PC-9 (cell line): ENCODE measurements at regions not wholly inside any gene's neighbourhood (a gene's known extent, or its start where the extent isn't known, plus 50 kb on each side); places are given as distances from the start of the nearest gene placed in this dataset.

Experiments
- BruUV-seq: library from RNA; stranded (reverse); fragments of 400-500 nt; replicated peaks from 2 replicates; lab custom pipeline; 2021; lab: Mats Ljungman, UMichigan
- CTCF ChIA-PET: fragments of 300-600 bp; sonication (Branson Sonifier 250); formaldehyde crosslinking; loops from one replicate; lab custom pipeline; 2022; ENCODE audit warnings: antibody characterized with exemption; lab: Charles Lee
- POLR2A ChIA-PET: fragments of 300-600 bp; sonication (Branson Sonifier 250); formaldehyde crosslinking; loops from one replicate; lab custom pipeline; 2022; ENCODE audit warnings: antibody characterized with exemption; ENCODE audit not compliant: unreplicated experiment; lab: Charles Lee
- DNase-seq, 2 experiments: peaks; one replicate each; pipeline versions ENCODE4 v3.0.0 to v3.0.0-alpha.2; 2015 to 2022; ENCODE audit warnings: mixed read lengths in 1 of 2
- H2AFZ ChIP-seq: fragments of 200-600 bp; sonication (generic); 2 replicates; pipeline ENCODE4 v1.8.1; 2017; ENCODE audit warnings: antibody characterized with exemption
- H3F3A ChIP-seq: fragments of 200-600 bp; sonication (generic); 2 replicates; pipeline ENCODE4 v1.8.1; 2017; ENCODE audit warnings: antibody characterized with exemption, mild to moderate bottlenecking, low read depth; ENCODE audit not compliant: insufficient read depth
- H3K27ac ChIP-seq: fragments of 200-600 bp; sonication (generic); 2 replicates; pipeline ENCODE4 v1.6.1; 2016; ENCODE audit warnings: mixed run types
- H3K27me3 ChIP-seq: fragments of 200-600 bp; sonication (generic); 2 replicates; pipeline ENCODE4 v1.6.1; 2016; ENCODE audit warnings: low read depth, mixed run types; ENCODE audit not compliant: insufficient read depth
- H3K36me3 ChIP-seq: fragments of 200-600 bp; sonication (generic); 2 replicates; pipeline ENCODE4 v1.6.1; 2016; ENCODE audit warnings: low read depth, mixed run types
- H3K4me1 ChIP-seq: fragments of 200-600 bp; sonication (generic); replicated peaks from 2 replicates; pipeline ENCODE4 v1.6.1; 2016; ENCODE audit warnings: mixed run types; ENCODE audit not compliant: insufficient read depth
- H3K4me2 ChIP-seq: fragments of 200-600 bp; sonication (generic); 2 replicates; pipeline ENCODE4 v1.6.1; 2017; ENCODE audit warnings: mixed run types
- H3K4me3 ChIP-seq: fragments of 200-600 bp; sonication (generic); 2 replicates; pipeline ENCODE4 v1.6.1; 2016; ENCODE audit warnings: mixed run types
- H3K79me2 ChIP-seq: fragments of 200-600 bp; sonication (generic); 2 replicates; pipeline ENCODE4 v1.6.1; 2017; ENCODE audit warnings: low read depth, mixed run types
- H3K9me2 ChIP-seq: fragments of 200-600 bp; sonication (generic); 2 replicates; pipeline ENCODE4 v1.8.1; 2017; ENCODE audit warnings: mild to moderate bottlenecking; ENCODE audit not compliant: insufficient read depth
- H3K9me3 ChIP-seq: fragments of 200-600 bp; sonication (generic); 2 replicates; pipeline ENCODE4 v1.8.1; 2016; ENCODE audit warnings: low read depth; ENCODE audit not compliant: insufficient read depth
- H4K20me1 ChIP-seq: fragments of 200-600 bp; sonication (generic); 2 replicates; pipeline ENCODE4 v1.8.1; 2017; ENCODE audit not compliant: insufficient read depth
- EZH2 ChIP-seq: fragments of 200-600 bp; sonication (generic); IDR thresholded peaks from 2 replicates; pipeline ENCODE4 v1.8.0; 2017; ENCODE audit warnings: antibody characterized with exemption, low read depth
- intact Hi-C: fragments of 100-400 bp; cut with micrococcal nuclease; formaldehyde crosslinking; loops from one replicate; pipeline ENCODE4 v1.10.0; 2022; ENCODE audit not compliant: unreplicated experiment
- TF ChIP-seq, protein P1 (sequence below): fragments of 200-600 bp; sonication (generic); conservative IDR thresholded peaks from 2 replicates; pipeline ENCODE4 v1.6.1; 2017; ENCODE audit warnings: mixed run types, antibody characterized with exemption, mild to moderate bottlenecking, moderate library complexity

DNA sequence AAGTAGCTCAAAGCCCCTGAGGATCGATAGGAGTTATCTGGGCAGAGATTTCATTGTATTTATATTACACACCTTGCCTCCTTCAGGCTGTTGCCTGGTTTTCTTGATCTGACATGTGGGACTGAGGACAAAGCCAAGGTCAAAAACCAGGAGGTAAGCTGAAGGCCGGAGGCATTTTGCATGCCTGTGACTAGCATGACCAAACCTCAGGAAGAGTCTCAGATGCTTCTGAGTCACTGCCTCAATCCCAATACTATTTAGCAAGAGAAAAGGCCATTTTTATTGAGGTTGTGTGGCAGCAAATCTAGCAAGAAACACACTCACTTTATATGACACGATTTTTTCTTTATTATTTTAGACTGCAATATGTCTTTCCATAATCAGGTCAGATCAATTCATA is 968.1 kb downstream of the CDH11 start:
- Histone ChIP-seq H3K9me3 (no peaks in the 10 kb centered on the region), H3K36me3 (no peaks in the 10 kb centered on the region), H3K4me2 (no peak overlapping the region), H4K20me1 (no peaks in the 10 kb centered on the region), H3F3A (no peaks in the 10 kb centered on the region), H3K79me2 (no peaks in the 10 kb centered on the region), H3K4me1 (no peaks in the 10 kb centered on the region), H3K27me3 (no peaks in the 10 kb centered on the region), H2AFZ (no peak overlapping the region), H3K9me2 (no peaks in the 10 kb centered on the region), H3K27ac (no peak overlapping the region), H3K4me3 (no peak overlapping the region)
- intact Hi-C loops = no loop called here
- no peak for DNase-seq
- TF ChIP-seq, protein P1, sequence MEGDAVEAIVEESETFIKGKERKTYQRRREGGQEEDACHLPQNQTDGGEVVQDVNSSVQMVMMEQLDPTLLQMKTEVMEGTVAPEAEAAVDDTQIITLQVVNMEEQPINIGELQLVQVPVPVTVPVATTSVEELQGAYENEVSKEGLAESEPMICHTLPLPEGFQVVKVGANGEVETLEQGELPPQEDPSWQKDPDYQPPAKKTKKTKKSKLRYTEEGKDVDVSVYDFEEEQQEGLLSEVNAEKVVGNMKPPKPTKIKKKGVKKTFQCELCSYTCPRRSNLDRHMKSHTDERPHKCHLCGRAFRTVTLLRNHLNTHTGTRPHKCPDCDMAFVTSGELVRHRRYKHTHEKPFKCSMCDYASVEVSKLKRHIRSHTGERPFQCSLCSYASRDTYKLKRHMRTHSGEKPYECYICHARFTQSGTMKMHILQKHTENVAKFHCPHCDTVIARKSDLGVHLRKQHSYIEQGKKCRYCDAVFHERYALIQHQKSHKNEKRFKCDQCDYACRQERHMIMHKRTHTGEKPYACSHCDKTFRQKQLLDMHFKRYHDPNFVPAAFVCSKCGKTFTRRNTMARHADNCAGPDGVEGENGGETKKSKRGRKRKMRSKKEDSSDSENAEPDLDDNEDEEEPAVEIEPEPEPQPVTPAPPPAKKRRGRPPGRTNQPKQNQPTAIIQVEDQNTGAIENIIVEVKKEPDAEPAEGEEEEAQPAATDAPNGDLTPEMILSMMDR = no peak
- TF ChIP-seq EZH2 = no peak
- POLR2A ChIA-PET = no interaction called here
- CTCF ChIA-PET = no interaction called here
- BruUV-seq = no TSS peak

DNA sequence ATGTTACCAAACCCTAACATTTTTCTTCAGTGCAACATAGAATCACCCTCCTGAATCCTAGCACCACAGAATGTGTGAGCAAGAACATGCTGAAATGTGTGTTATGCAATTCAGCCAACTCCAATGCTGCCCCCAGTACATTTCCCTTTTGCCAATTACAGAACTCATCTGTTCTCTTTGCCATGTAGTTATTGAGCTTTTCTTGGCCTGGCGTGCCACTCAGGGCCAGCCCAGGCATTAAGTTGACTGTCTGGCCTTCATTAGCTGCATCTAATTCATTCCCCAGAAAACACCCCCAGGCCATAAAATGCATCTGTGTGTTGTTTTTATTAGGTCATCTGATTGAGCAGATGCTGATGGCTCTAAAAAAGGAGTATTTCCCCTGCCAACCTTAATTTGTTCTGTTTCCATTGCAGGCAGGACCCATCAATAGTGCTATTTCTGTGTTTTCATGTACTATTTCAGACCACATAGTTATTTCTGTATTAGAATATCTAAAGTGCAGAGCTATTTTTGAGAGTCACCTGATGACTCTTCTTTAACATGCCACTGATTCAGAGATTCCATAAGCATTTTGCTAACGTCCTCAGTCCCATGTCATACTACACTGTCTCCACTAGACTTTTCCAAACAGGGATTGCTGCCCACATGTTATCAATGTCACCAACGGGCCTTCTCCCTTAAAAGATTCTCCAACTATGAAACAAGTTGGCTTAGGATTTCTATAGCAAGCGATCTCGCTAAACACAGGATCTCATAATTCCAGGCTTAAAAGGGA is 969.7 kb downstream of the CDH11 start:
- DNase-seq = no peak
- Histone ChIP-seq H3K27me3 (no peaks in the 10 kb centered on the region), H3K4me1 (no peaks in the 10 kb centered on the region), H3K9me3 (no peaks in the 10 kb centered on the region), H3F3A (no peaks in the 10 kb centered on the region), H3K79me2 (no peaks in the 10 kb centered on the region), H2AFZ (no peak overlapping the region), H3K27ac (no peak overlapping the region), H3K4me2 (no peak overlapping the region), H3K9me2 (no peaks in the 10 kb centered on the region), H3K4me3 (no peak overlapping the region), H4K20me1 (no peaks in the 10 kb centered on the region), H3K36me3 (no peaks in the 10 kb centered on the region)
- BruUV-seq = no TSS peak
- ChIA-PET CTCF (no interaction called here), POLR2A (no interaction called here)
- intact Hi-C loops = no loop called here
- TF ChIP-seq, protein P1 = no peak
- TF ChIP-seq EZH2 = no peak

DNA sequence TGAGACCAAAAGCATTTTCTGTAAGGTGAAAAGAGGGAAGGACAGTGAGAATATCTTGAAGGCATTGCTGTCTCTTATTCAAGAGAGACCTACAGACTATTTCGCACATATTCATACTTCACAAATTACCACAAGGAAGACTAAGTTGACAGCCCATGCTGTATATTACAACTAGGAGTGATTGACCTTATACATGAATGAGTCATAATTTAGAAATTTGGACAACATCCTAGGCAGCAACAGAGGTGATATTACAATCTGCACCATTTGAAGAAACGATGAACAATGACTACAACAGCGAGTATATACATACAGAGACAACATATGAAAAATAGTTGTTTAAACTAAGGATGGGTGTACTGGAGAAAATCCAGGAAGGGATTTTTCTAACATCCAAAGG is 971.7 kb downstream of the CDH11 start:
- intact Hi-C loops = no loop called here
- no peak for TF ChIP-seq EZH2
- TF ChIP-seq, protein P1 = no peak
- no TSS peak for BruUV-seq
- H3K9me3 ChIP-seq = no peaks in the 10 kb centered on the region
- no peaks in the 10 kb centered on the region for H3K4me1 ChIP-seq
- DNase-seq = no peak
- no peaks in the 10 kb centered on the region for H3F3A ChIP-seq
- no peaks in the 10 kb centered on the region for H3K36me3 ChIP-seq
- no peak overlapping the region for H3K4me3 ChIP-seq
- no peak overlapping the region for H3K4me2 ChIP-seq
- H3K27me3 ChIP-seq = no peaks in the 10 kb centered on the region
- H3K79me2 ChIP-seq = no peaks in the 10 kb centered on the region
- H4K20me1 ChIP-seq = no peaks in the 10 kb centered on the region
- no peak overlapping the region for H2AFZ ChIP-seq
- H3K27ac ChIP-seq = no peak overlapping the region
- ChIA-PET POLR2A (no interaction called here), CTCF (no interaction called here)
- no peaks in the 10 kb centered on the region for H3K9me2 ChIP-seq
